Caco-2 (cell line): ENCODE measurements at regions not wholly inside any gene's neighbourhood (a gene's known extent, or its start where the extent isn't known, plus 50 kb on each side); places are given as distances from the start of the nearest gene placed in this dataset.
"Not testable (repeated sequence)": the region's sequence is repeated elsewhere in the genome, so short reads cannot be mapped to it uniquely, and the experiment has no call there.

Source experiments
- BruUV-seq: library from RNA; stranded (reverse); fragments of 400-500 nt; replicated peaks from 2 replicates; lab custom pipeline; 2021; lab: Mats Ljungman, UMichigan
- CTCF ChIA-PET: fragments of 300-600 bp; sonication (Branson Sonifier 250); formaldehyde crosslinking; loops from one replicate; lab custom pipeline; 2022; ENCODE audit warnings: antibody characterized with exemption; lab: Charles Lee
- POLR2A ChIA-PET: fragments of 300-600 bp; sonication (Branson Sonifier 250); formaldehyde crosslinking; loops from one replicate; lab custom pipeline; 2022; ENCODE audit warnings: antibody characterized with exemption; lab: Charles Lee
- DNase-seq, 2 experiments: peaks; one replicate each; pipeline versions ENCODE4 v3.0.0 to v3.0.0-alpha.2; 2020 to 2022
- H3K27me3 ChIP-seq: replicated peaks from 2 replicates; pipeline ENCODE4 v1.6.0; 2011; ENCODE audit warnings: low read length; ENCODE audit not compliant: control insufficient read depth, insufficient read depth
- H3K36me3 ChIP-seq: 2 replicates; pipeline ENCODE4 v1.5.1; 2011; ENCODE audit warnings: low read length; ENCODE audit not compliant: control insufficient read depth, insufficient read depth
- H3K4me1 ChIP-seq: fragments of 250-450 bp; sonication (Bioruptor Pico); 2 replicates; pipeline ENCODE4 v1.5.1; 2020; ENCODE audit warnings: mild to moderate bottlenecking
- H3K4me3 ChIP-seq: 2 replicates; pipeline ENCODE4 v1.5.1; 2011; ENCODE audit warnings: low read depth, mild to moderate bottlenecking, control low read depth, low read length
- H3K9me3 ChIP-seq: fragments of 250-450 bp; sonication (Bioruptor Pico); 2 replicates; pipeline ENCODE4 v1.5.1; 2020; ENCODE audit warnings: mild to moderate bottlenecking, moderate library complexity
- H3K27ac Mint-ChIP-seq: one replicate; pipeline ENCODE4 v1.8.0; 2022; ENCODE audit warnings: mixed read lengths; ENCODE audit not compliant: unreplicated experiment
- H3K27me3 Mint-ChIP-seq: one replicate; pipeline ENCODE4 v1.8.0; 2022; ENCODE audit warnings: mixed read lengths; ENCODE audit not compliant: insufficient read depth, unreplicated experiment
- H3K36me3 Mint-ChIP-seq: one replicate; pipeline ENCODE4 v1.8.0; 2022; ENCODE audit warnings: mild to moderate bottlenecking, mixed read lengths; ENCODE audit not compliant: insufficient read depth, unreplicated experiment
- H3K4me1 Mint-ChIP-seq: one replicate; pipeline ENCODE4 v1.8.0; 2022; ENCODE audit warnings: low read depth, mixed read lengths; ENCODE audit not compliant: unreplicated experiment
- H3K4me3 Mint-ChIP-seq: one replicate; pipeline ENCODE4 v1.8.0; 2022; ENCODE audit warnings: mild to moderate bottlenecking, moderate library complexity, mixed read lengths; ENCODE audit not compliant: unreplicated experiment
- H3K9me3 Mint-ChIP-seq: one replicate; pipeline ENCODE4 v1.8.0; 2022; ENCODE audit warnings: mixed read lengths; ENCODE audit not compliant: unreplicated experiment
- CTCF ChIP-seq, 2 experiments: fragments of 200-600 bp in 1 of 2; IDR thresholded peaks; 1 replicate in 1 of 2; 2 replicates in 1 of 2; pipeline versions ENCODE4 v1.5.1 to v1.8.0; 2011 to 2022; ENCODE audit warnings: antibody characterized with exemption in 1 of 2, control low read depth in 1 of 2, inconsistent platforms in 1 of 2, low read depth in 1 of 2, low read length in 1 of 2, mild to moderate bottlenecking in 1 of 2, moderate library complexity in 1 of 2; ENCODE audit not compliant: insufficient read depth in 1 of 2, severe bottlenecking in 1 of 2, unreplicated experiment in 1 of 2
- intact Hi-C: fragments of 100-400 bp; cut with micrococcal nuclease; formaldehyde crosslinking; loops from one replicate; pipeline ENCODE4 v1.10.0; 2022; ENCODE audit not compliant: unreplicated experiment

- no peak for TF ChIP-seq CTCF (IDR thresholded peaks at IDR 0.05; ENCODE audit: insufficient read depth in 1 of 2, low read depth in 1 of 2, low read length in 1 of 2, severe bottlenecking in 1 of 2, unreplicated experiment in 1 of 2)
- no TSS peak for BruUV-seq
- H3K36me3 ChIP-seq: no peaks in the 10 kb centered on the region
- H3K27me3 Mint-ChIP-seq: peaks cover 3% of the 10 kb centered on the region
- H3K4me1 ChIP-seq: no peaks in the 10 kb centered on the region
- peaks cover 5% of the 10 kb centered on the region for H3K4me1 Mint-ChIP-seq
- no peak overlapping the region for H3K27ac Mint-ChIP-seq
- DNase-seq: no peak
- no peaks in the 10 kb centered on the region for H3K27me3 ChIP-seq
- no peaks in the 10 kb centered on the region for H3K9me3 Mint-ChIP-seq
- ChIA-PET CTCF (no interaction called here), POLR2A (no interaction called here)
- no peak overlapping the region for H3K4me3 ChIP-seq
- intact Hi-C loops: no loop called here
- no peaks in the 10 kb centered on the region for H3K9me3 ChIP-seq
- no peak overlapping the region for H3K4me3 Mint-ChIP-seq
- H3K36me3 Mint-ChIP-seq: no peaks in the 10 kb centered on the region
Measured at GRCh38 chr2:95700519-95700918, 108.7 kb downstream of the TRIM43 start.

DNA sequence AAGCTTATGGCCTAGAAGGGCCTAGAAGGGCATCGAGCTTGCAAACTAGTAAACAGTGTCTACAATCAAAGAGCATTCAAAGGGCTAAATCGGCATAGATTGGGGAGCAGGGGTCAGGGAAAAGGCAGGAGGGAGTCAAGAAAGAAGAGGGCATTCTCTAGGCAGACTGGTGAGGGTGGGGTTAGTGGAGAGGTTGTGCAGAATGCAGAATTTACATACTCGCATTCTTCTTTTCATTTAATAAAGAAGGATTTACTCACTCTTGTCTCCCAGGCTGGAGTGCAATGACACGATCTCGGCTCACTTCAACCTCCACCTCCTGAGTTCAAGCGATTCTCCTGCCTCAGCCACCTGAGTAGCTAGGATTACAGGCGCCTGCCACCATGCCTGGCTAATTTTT, 110.7 kb downstream of the TRIM43 start:
- Histone ChIP-seq H3K4me1 (no peaks in the 10 kb centered on the region), H3K36me3 (no peaks in the 10 kb centered on the region), H3K4me3 (no peak overlapping the region), H3K9me3 (no peaks in the 10 kb centered on the region), H3K27me3 (no peaks in the 10 kb centered on the region)
- H3K4me3 Mint-ChIP-seq: no peak overlapping the region
- peaks cover 3% of the 10 kb centered on the region for H3K4me1 Mint-ChIP-seq
- H3K36me3 Mint-ChIP-seq: no peaks in the 10 kb centered on the region
- no TSS peak for BruUV-seq
- CTCF ChIA-PET: no interaction called here
- no peak for DNase-seq
- POLR2A ChIA-PET: no interaction called here
- intact Hi-C loops: no loop called here
- H3K9me3 Mint-ChIP-seq: no peaks in the 10 kb centered on the region
- H3K27ac Mint-ChIP-seq: no peak overlapping the region
- no peaks in the 10 kb centered on the region for H3K27me3 Mint-ChIP-seq
- TF ChIP-seq CTCF (IDR thresholded peaks at IDR 0.05; ENCODE audit: insufficient read depth in 1 of 2, low read depth in 1 of 2, low read length in 1 of 2, severe bottlenecking in 1 of 2, unreplicated experiment in 1 of 2): no peak

- CTCF ChIA-PET: not testable (repeated sequence)
Measured at GRCh38 chr2:95707161-95707560, 115.4 kb downstream of the TRIM43 start.

GRCh38 chr2:95707837-95708236, 116.0 kb downstream of the TRIM43 start:
- no peak for DNase-seq
- H3K36me3 Mint-ChIP-seq: no peaks in the 10 kb centered on the region
- CTCF ChIA-PET: no interaction called here

More at GRCh38 chr2:95707161-95707560, 115.4 kb downstream of the TRIM43 start:
- H3K4me3 ChIP-seq, H3K9me3 Mint-ChIP-seq, H3K9me3 ChIP-seq, BruUV-seq, H3K4me1 ChIP-seq, H3K27me3 ChIP-seq, H3K4me3 Mint-ChIP-seq, POLR2A ChIA-PET, H3K27ac Mint-ChIP-seq, intact Hi-C loops, H3K36me3 Mint-ChIP-seq, H3K36me3 ChIP-seq, H3K4me1 Mint-ChIP-seq, DNase-seq, H3K27me3 Mint-ChIP-seq: not testable (repeated sequence)

More at GRCh38 chr2:95707837-95708236, 116.0 kb downstream of the TRIM43 start:
- intact Hi-C loops: no loop called here
- no peaks in the 10 kb centered on the region for H3K27me3 ChIP-seq
- no peaks in the 10 kb centered on the region for H3K9me3 ChIP-seq
- no peaks in the 10 kb centered on the region for H3K36me3 ChIP-seq
- no TSS peak for BruUV-seq
- Mint-ChIP-seq H3K27ac (no peak overlapping the region), H3K4me1 (no peaks in the 10 kb centered on the region), H3K4me3 (no peak overlapping the region), H3K9me3 (no peaks in the 10 kb centered on the region), H3K27me3 (peaks cover 3% of the 10 kb centered on the region)
- TF ChIP-seq CTCF (IDR thresholded peaks at IDR 0.05; ENCODE audit: insufficient read depth in 1 of 2, low read depth in 1 of 2, low read length in 1 of 2, severe bottlenecking in 1 of 2, unreplicated experiment in 1 of 2): no peak
- POLR2A ChIA-PET: no interaction called here
- no peaks in the 10 kb centered on the region for H3K4me1 ChIP-seq
- no peak overlapping the region for H3K4me3 ChIP-seq
